PC-3 (cell line): ENCODE measurements at regions not wholly inside any gene's neighbourhood (a gene's known extent, or its start where the extent isn't known, plus 50 kb on each side); places are given as distances from the start of the nearest gene placed in this dataset.

Source experiments
- EZH2 ChIP-seq: fragments of 300-600 bp; sonication (generic); IDR thresholded peaks from one replicate; pipeline ENCODE4 v1.6.1; 2017; ENCODE audit warnings: antibody characterized with exemption, mild to moderate bottlenecking, low read length; ENCODE audit not compliant: unreplicated experiment
- EZH2phosphoT487 ChIP-seq: fragments of 300-600 bp; sonication (generic); IDR thresholded peaks from 2 replicates; pipeline ENCODE4 v1.6.1; 2018; ENCODE audit warnings: mild to moderate bottlenecking, antibody characterized with exemption, low read length, borderline replicate concordance
- TF ChIP-seq, protein P1 (sequence below): fragments of 300-600 bp; sonication (generic); conservative IDR thresholded peaks from 2 replicates; pipeline ENCODE4 v1.5.1; 2017; ENCODE audit warnings: antibody characterized with exemption, low read depth, mild to moderate bottlenecking, low read length

DNA sequence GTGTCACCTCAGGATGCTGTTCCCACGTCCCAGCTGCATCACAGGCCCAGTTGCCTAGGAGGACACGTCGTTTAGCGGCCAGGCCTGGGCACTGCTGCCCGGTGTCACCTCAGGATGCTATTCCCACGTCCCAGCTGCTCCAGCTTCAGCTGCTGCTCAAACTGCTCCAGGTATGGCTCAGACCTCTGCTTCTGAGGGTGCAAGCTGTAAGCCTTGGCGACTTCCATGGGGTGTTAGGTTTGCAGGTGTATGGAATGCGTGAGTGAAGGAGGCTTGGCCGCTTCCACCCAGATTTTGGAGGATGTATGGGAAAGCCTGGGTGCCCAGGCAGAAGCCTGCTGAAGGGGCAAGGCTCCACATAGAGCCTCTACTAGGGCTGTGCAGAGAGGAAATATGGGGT, 205.3 kb upstream of the B3GAT1 start:
- TF ChIP-seq, protein P1, sequence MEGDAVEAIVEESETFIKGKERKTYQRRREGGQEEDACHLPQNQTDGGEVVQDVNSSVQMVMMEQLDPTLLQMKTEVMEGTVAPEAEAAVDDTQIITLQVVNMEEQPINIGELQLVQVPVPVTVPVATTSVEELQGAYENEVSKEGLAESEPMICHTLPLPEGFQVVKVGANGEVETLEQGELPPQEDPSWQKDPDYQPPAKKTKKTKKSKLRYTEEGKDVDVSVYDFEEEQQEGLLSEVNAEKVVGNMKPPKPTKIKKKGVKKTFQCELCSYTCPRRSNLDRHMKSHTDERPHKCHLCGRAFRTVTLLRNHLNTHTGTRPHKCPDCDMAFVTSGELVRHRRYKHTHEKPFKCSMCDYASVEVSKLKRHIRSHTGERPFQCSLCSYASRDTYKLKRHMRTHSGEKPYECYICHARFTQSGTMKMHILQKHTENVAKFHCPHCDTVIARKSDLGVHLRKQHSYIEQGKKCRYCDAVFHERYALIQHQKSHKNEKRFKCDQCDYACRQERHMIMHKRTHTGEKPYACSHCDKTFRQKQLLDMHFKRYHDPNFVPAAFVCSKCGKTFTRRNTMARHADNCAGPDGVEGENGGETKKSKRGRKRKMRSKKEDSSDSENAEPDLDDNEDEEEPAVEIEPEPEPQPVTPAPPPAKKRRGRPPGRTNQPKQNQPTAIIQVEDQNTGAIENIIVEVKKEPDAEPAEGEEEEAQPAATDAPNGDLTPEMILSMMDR = no peak
- TF ChIP-seq EZH2phosphoT487 (no peak), EZH2 (no peak)
